ENCODE measurements at regions not wholly inside any gene's neighbourhood (a gene's known extent, or its start where the extent isn't known, plus 50 kb on each side); places are given as distances from the start of the nearest gene placed in this dataset.

DNA sequence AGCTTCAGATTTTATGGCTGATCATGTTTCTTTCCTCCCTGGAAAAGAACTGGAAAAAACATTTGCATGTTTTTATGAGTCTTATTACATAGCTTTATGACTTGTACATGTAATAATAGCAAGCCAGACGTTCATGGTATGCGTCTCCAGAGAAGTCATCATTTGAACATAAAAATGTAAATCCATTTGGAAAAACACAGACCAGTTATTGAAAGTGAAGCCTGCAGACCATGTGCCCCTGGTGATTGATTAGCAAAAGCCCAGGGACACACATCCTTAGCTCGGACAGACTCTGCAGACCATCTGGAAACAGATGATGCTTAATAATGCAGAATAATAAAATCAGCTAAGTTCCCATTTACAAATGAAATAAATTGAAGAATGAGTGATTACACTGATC lies 283.1 kb downstream of the TDRD15 start:
- peaks cover 0 to 2% (median 0%) of the 10 kb centered on the region in 3 donors for H3K27me3 ChIP-seq (ENCODE audit: insufficient read depth in 3 of 3, low read length in 2 of 3)
- no peaks in the 10 kb centered on the region for H3K36me3 ChIP-seq (ENCODE audit: insufficient read depth in 1 of 2, low read depth in 1 of 2)
- H3K9me3 ChIP-seq: no peaks in the 10 kb centered on the region
- no peak for DNase-seq
- no peak overlapping the region for H3K27ac ChIP-seq
- intact Hi-C loops (cut with DNase I): no loop called here
- no peak overlapping the region for H3K4me3 ChIP-seq
- TF ChIP-seq CTCF (IDR thresholded peaks at IDR 0.05): no peak
- no peaks in the 10 kb centered on the region for H3K4me1 ChIP-seq
- no peak for ATAC-seq
- 23 to 27% (median 26%) methylated on average over 3 of the region's 3 CpGs for WGBS, 3 donors

- no peak for ATAC-seq
- no peak for TF ChIP-seq CTCF (IDR thresholded peaks at IDR 0.05)
- Histone ChIP-seq H3K27ac (no peak overlapping the region), H3K4me1 (no peaks in the 10 kb centered on the region), H3K36me3 (ENCODE audit: insufficient read depth in 1 of 2, low read depth in 1 of 2) (no peaks in the 10 kb centered on the region), H3K27me3 (ENCODE audit: insufficient read depth in 3 of 3, low read length in 2 of 3) (peaks cover 0 to 2% (median 2%) of the 10 kb centered on the region in 3 donors), H3K4me3 (no peak overlapping the region), H3K9me3 (no peaks in the 10 kb centered on the region)
- intact Hi-C loops (cut with DNase I): no loop called here
- 45 to 70% (median 59%) methylated on average over 1 of the region's 1 CpG for WGBS, 3 donors
- no peak for DNase-seq
These were observed 284.1 kb downstream of the TDRD15 start for GRCh38 chr2:21407851-21408250.

- Histone ChIP-seq H3K4me3 (no peak overlapping the region), H3K36me3 (ENCODE audit: insufficient read depth in 1 of 2, low read depth in 1 of 2) (no peaks in the 10 kb centered on the region), H3K27me3 (ENCODE audit: insufficient read depth in 3 of 3, low read length in 2 of 3) (peaks cover 0 to 2% (median 0%) of the 10 kb centered on the region in 3 donors), H3K4me1 (no peaks in the 10 kb centered on the region), H3K27ac (no peak overlapping the region), H3K9me3 (no peaks in the 10 kb centered on the region)
- no peak for TF ChIP-seq CTCF (IDR thresholded peaks at IDR 0.05)
- ATAC-seq: no peak
- 44 to 52% (median 48%) methylated on average over 5 of the region's 5 CpGs for WGBS, 3 donors
- DNase-seq: no peak
- intact Hi-C loops (cut with DNase I): no loop called here
These were observed 288.0 kb downstream of the TDRD15 start for GRCh38 chr2:21411741-21412140.

DNA sequence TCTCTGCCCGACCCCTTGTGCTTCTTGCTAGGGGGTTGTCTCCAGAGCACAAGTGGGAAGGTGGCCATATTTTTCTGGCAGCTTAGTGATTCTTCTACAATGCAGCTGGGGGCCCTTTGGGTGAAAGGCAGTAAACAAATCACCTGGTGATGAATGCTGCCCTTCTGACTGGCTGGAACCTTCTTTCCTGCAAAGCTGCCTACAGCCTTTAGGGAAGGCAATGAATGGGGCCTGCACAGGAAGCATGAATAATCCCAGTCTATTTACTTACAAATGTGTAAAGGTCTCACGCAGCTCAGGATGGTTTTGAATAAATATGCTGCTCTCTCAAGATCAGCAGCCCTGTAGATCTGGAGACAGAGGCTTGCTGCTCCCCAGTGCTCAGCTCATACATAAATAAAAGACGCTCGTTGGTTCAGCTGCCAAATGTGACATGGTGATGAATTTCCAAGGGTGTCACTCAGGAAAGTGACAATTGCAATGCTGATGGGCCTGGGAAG lies 289.2 kb downstream of the TDRD15 start:
- no peak for DNase-seq
- no peak for TF ChIP-seq CTCF (IDR thresholded peaks at IDR 0.05)
- peaks cover 0 to 2% (median 0%) of the 10 kb centered on the region in 3 donors for H3K27me3 ChIP-seq (ENCODE audit: insufficient read depth in 3 of 3, low read length in 2 of 3)
- no peak overlapping the region for H3K27ac ChIP-seq
- no peak overlapping the region for H3K4me3 ChIP-seq
- 57 to 67% (median 66%) methylated on average over 4 of the region's 4 CpGs for WGBS, 3 donors
- H3K4me1 ChIP-seq: no peaks in the 10 kb centered on the region
- intact Hi-C loops (cut with DNase I): no loop called here
- H3K36me3 ChIP-seq (ENCODE audit: insufficient read depth in 1 of 2, low read depth in 1 of 2): no peaks in the 10 kb centered on the region
- H3K9me3 ChIP-seq: no peaks in the 10 kb centered on the region
- no peak for ATAC-seq

- H3K4me1 ChIP-seq: no peaks in the 10 kb centered on the region
- H3K4me3 ChIP-seq: no peak overlapping the region
- TF ChIP-seq CTCF (IDR thresholded peaks at IDR 0.05): no peak
- no peaks in the 10 kb centered on the region for H3K9me3 ChIP-seq
- peaks cover 0 to 2% (median 0%) of the 10 kb centered on the region in 3 donors for H3K27me3 ChIP-seq (ENCODE audit: insufficient read depth in 3 of 3, low read length in 2 of 3)
- 67 to 84% (median 75%) methylated on average over 3 of the region's 3 CpGs for WGBS, 3 donors
- intact Hi-C loops (cut with DNase I): no loop called here
- H3K36me3 ChIP-seq (ENCODE audit: insufficient read depth in 1 of 2, low read depth in 1 of 2): no peaks in the 10 kb centered on the region
- H3K27ac ChIP-seq: no peak overlapping the region
- ATAC-seq (no peak), DNase-seq (no peak)
These were observed 291.5 kb downstream of the TDRD15 start for GRCh38 chr2:21415234-21415633.

Measured in psoas muscle (tissue), 7 donors.